ENCODE measurements at regions not wholly inside any gene's neighbourhood (a gene's known extent, or its start where the extent isn't known, plus 50 kb on each side); places are given as distances from the start of the nearest gene placed in this dataset.

GRCh38 chr7:25763463-25763860, 388.5 kb upstream of the NFE2L3 start:
- H3K27me3 Mint-ChIP-seq, result peaks cover 8% of the 10 kb centered on the region
- no peaks in the 10 kb centered on the region for H3K9me3 Mint-ChIP-seq (ENCODE audit: low read depth)
- no peak for TF ChIP-seq CTCF (IDR thresholded peaks at IDR 0.05; ENCODE audit: unreplicated experiment)
- no peaks in the 10 kb centered on the region for H3K36me3 Mint-ChIP-seq (ENCODE audit: insufficient read depth)
- DNase-seq (ENCODE audit: low spot score, unreplicated experiment), result no peak
- H3K4me3 Mint-ChIP-seq (ENCODE audit: low read depth), result no peak overlapping the region
- H3K27ac Mint-ChIP-seq, result no peak overlapping the region
- H3K4me1 Mint-ChIP-seq (ENCODE audit: low read depth), result peaks cover 4% of the 10 kb centered on the region

- no peak overlapping the region for H3K27ac Mint-ChIP-seq
- DNase-seq (ENCODE audit: low spot score, unreplicated experiment), result no peak
- H3K4me3 Mint-ChIP-seq (ENCODE audit: low read depth), result no peak overlapping the region
- no peaks in the 10 kb centered on the region for H3K36me3 Mint-ChIP-seq (ENCODE audit: insufficient read depth)
- H3K4me1 Mint-ChIP-seq (ENCODE audit: low read depth), result peaks cover 7% of the 10 kb centered on the region
- H3K27me3 Mint-ChIP-seq, result peaks cover 3% of the 10 kb centered on the region
- no peak for TF ChIP-seq CTCF (IDR thresholded peaks at IDR 0.05; ENCODE audit: unreplicated experiment)
- H3K9me3 Mint-ChIP-seq (ENCODE audit: low read depth), result no peaks in the 10 kb centered on the region
Observed at GRCh38 chr7:25765110-25765655, 386.8 kb upstream of the NFE2L3 start.

- no peak for TF ChIP-seq CTCF (IDR thresholded peaks at IDR 0.05; ENCODE audit: unreplicated experiment)
- H3K36me3 Mint-ChIP-seq (ENCODE audit: insufficient read depth), result no peaks in the 10 kb centered on the region
- no peak overlapping the region for H3K4me3 Mint-ChIP-seq (ENCODE audit: low read depth)
- H3K9me3 Mint-ChIP-seq (ENCODE audit: low read depth), result peaks cover 3% of the 10 kb centered on the region
- DNase-seq (ENCODE audit: low spot score, unreplicated experiment), result no peak
- H3K27me3 Mint-ChIP-seq, result no peaks in the 10 kb centered on the region
- no peak overlapping the region for H3K27ac Mint-ChIP-seq
- peaks cover 6% of the 10 kb centered on the region for H3K4me1 Mint-ChIP-seq (ENCODE audit: low read depth)
Observed at GRCh38 chr7:25770235-25770634, 381.8 kb upstream of the NFE2L3 start.

GRCh38 chr7:25770670-25771069, 381.3 kb upstream of the NFE2L3 start:
- peaks cover 3% of the 10 kb centered on the region for H3K9me3 Mint-ChIP-seq (ENCODE audit: low read depth)
- no peaks in the 10 kb centered on the region for H3K27me3 Mint-ChIP-seq
- H3K27ac Mint-ChIP-seq, result no peak overlapping the region
- no peaks in the 10 kb centered on the region for H3K36me3 Mint-ChIP-seq (ENCODE audit: insufficient read depth)
- DNase-seq (ENCODE audit: low spot score, unreplicated experiment), result no peak
- TF ChIP-seq CTCF (IDR thresholded peaks at IDR 0.05; ENCODE audit: unreplicated experiment), result no peak
- H3K4me3 Mint-ChIP-seq (ENCODE audit: low read depth), result no peak overlapping the region
- H3K4me1 Mint-ChIP-seq (ENCODE audit: low read depth), result peaks cover 6% of the 10 kb centered on the region

GRCh38 chr7:25771491-25771890, 380.5 kb upstream of the NFE2L3 start:
- no peaks in the 10 kb centered on the region for H3K36me3 Mint-ChIP-seq (ENCODE audit: insufficient read depth)

More at GRCh38 chr7:25771491-25771890, 380.5 kb upstream of the NFE2L3 start:
- Mint-ChIP-seq H3K4me1 (ENCODE audit: low read depth) (peaks cover 6% of the 10 kb centered on the region), H3K4me3 (ENCODE audit: low read depth) (no peak overlapping the region), H3K27me3 (no peaks in the 10 kb centered on the region), H3K9me3 (ENCODE audit: low read depth) (peaks cover 3% of the 10 kb centered on the region), H3K27ac (no peak overlapping the region)
- no peak for DNase-seq (ENCODE audit: low spot score, unreplicated experiment)
- no peak for TF ChIP-seq CTCF (IDR thresholded peaks at IDR 0.05; ENCODE audit: unreplicated experiment)

All from progenitor cell of endocrine pancreas (in vitro differentiated cells).